HFFc6 (cell line): ENCODE measurements at regions not wholly inside any gene's neighbourhood (a gene's known extent, or its start where the extent isn't known, plus 50 kb on each side); places are given as distances from the start of the nearest gene placed in this dataset.

Source experiments
- DNase-seq: peaks from one replicate; pipeline ENCODE4 v3.0.0-alpha.2; 2018
- H3K27ac Mint-ChIP-seq: 2 replicates; pipeline ENCODE4 v1.8.0; 2020; ENCODE audit warnings: mild to moderate bottlenecking, mixed read lengths
- H3K27me3 Mint-ChIP-seq: 2 replicates; pipeline ENCODE4 v1.8.0; 2021; ENCODE audit warnings: mild to moderate bottlenecking, moderate library complexity, mixed read lengths; ENCODE audit not compliant: insufficient read depth
- H3K36me3 Mint-ChIP-seq: 2 replicates; pipeline ENCODE4 v1.8.0; 2021; ENCODE audit warnings: low read depth, mixed read lengths
- H3K4me1 Mint-ChIP-seq: 2 replicates; pipeline ENCODE4 v1.8.0; 2020; ENCODE audit warnings: low read depth, mixed read lengths
- H3K4me3 Mint-ChIP-seq: 2 replicates; pipeline ENCODE4 v1.8.0; 2020; ENCODE audit warnings: mild to moderate bottlenecking, moderate library complexity, mixed read lengths
- H3K9me3 Mint-ChIP-seq: 2 replicates; pipeline ENCODE4 v1.8.0; 2020; ENCODE audit warnings: mild to moderate bottlenecking, mixed read lengths
- TF ChIP-seq, protein P1 (sequence below): fragments of 200-600 bp; sonication (generic); IDR thresholded peaks from 2 replicates; pipeline ENCODE4 v1.5.0; 2021; ENCODE audit warnings: antibody characterized with exemption, mild to moderate bottlenecking

DNA sequence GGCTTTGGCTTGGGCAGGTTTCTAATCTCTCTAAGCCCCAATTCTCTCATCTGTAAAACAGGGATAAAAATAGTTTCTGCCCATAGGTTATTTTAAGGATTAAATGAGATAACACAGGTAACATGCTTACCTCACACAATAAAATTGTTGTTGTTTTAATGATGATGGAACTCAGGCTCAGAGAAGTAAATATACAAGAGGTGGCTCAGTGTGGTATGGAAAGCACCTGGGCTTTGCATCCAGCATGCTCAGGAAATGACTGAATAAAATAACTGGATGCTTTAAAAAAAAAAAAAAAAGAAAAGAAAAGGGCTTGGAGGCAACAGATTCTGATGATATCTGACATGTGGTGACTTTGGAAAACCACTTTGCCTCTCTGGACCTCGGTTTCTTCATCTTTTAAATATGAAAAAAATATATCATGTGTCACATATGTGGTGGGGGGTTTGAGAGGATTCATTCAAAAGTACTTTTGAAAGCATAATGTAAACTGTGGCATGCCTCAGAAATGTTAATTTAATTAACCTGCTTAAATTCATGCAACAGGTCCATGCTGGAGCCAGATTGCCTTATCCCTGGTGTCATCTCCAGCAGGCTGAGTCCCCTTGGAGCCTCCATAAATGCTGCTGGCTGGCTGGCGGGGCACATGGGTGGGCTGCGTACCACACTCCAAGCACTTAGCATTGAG is 112.8 kb upstream of the CDC42EP3 start:
- H3K27me3 Mint-ChIP-seq: peaks cover 3% of the 10 kb centered on the region; the same call in 1 of the 2 replicates
- H3K4me3 Mint-ChIP-seq: no peak overlapping the region
- no peak for DNase-seq
- peaks cover 81% of the 10 kb centered on the region for H3K4me1 Mint-ChIP-seq
- peaks cover 22% of the 10 kb centered on the region for H3K9me3 Mint-ChIP-seq
- TF ChIP-seq, protein P1, sequence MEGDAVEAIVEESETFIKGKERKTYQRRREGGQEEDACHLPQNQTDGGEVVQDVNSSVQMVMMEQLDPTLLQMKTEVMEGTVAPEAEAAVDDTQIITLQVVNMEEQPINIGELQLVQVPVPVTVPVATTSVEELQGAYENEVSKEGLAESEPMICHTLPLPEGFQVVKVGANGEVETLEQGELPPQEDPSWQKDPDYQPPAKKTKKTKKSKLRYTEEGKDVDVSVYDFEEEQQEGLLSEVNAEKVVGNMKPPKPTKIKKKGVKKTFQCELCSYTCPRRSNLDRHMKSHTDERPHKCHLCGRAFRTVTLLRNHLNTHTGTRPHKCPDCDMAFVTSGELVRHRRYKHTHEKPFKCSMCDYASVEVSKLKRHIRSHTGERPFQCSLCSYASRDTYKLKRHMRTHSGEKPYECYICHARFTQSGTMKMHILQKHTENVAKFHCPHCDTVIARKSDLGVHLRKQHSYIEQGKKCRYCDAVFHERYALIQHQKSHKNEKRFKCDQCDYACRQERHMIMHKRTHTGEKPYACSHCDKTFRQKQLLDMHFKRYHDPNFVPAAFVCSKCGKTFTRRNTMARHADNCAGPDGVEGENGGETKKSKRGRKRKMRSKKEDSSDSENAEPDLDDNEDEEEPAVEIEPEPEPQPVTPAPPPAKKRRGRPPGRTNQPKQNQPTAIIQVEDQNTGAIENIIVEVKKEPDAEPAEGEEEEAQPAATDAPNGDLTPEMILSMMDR: no peak
- no peak overlapping the region for H3K27ac Mint-ChIP-seq
- peaks cover 28% of the 10 kb centered on the region for H3K36me3 Mint-ChIP-seq

DNA sequence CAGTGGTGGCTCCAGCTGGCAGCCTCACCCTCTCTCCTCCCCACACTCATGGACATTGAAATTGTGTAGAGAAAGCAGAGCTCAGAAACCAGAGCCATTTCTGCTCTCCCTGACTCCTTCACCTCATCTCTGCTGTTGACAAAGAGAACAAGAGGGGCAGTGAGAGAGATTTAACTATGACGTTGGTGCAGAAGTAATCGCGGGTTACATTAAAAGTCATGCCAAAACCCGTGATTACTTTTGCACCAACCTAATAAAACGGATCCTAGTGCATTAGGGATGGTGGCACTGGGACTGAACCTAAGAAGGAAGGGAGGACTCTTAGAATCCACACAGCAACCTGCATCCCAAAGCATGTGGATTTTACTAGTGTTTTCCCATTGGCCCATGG is 113.3 kb upstream of the CDC42EP3 start:
- peaks cover 3% of the 10 kb centered on the region; the same call in 1 of the 2 replicates for H3K27me3 Mint-ChIP-seq

DNA sequence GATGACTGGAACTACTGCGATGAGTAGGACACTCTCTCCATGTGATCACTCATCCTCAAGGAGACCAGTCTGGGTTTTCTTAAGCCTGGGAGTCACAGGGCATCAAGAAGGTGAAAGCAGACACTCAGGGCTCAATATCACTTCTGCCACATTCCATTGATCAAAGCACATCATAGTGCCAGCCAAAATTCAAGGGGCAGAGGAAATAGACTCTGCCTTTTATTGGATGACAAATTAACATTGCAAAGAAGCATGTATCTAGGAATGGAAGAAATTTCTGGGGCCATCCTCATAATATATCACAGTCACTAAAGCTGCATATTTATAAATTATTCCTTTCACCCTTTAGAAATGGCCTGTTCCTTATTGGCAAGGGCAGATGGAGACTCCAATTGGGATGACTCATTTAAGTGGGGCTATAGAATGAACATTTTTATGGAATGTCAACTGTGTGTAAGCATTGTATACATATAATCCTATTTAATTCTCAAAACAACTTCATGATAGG is 114.8 kb upstream of the CDC42EP3 start:
- Mint-ChIP-seq H3K4me1 (peaks cover 80% of the 10 kb centered on the region), H3K27me3 (peaks cover 3% of the 10 kb centered on the region; the same call in 1 of the 2 replicates), H3K9me3 (peaks cover 29% of the 10 kb centered on the region), H3K4me3 (no peak overlapping the region), H3K36me3 (peaks cover 36% of the 10 kb centered on the region), H3K27ac (0 out of 2 replicates have a peak overlapping the region, but pooled peaks have one; percentile 7)
- DNase-seq: no peak
- TF ChIP-seq, protein P1: no peak

More for the DNA sequence above, 113.3 kb upstream of the CDC42EP3 start:
- Mint-ChIP-seq H3K9me3 (peaks cover 28% of the 10 kb centered on the region), H3K27ac (no peak overlapping the region), H3K4me1 (peaks cover 80% of the 10 kb centered on the region), H3K4me3 (no peak overlapping the region), H3K36me3 (peaks cover 33% of the 10 kb centered on the region)
- TF ChIP-seq, protein P1: no peak
- no peak for DNase-seq

DNA sequence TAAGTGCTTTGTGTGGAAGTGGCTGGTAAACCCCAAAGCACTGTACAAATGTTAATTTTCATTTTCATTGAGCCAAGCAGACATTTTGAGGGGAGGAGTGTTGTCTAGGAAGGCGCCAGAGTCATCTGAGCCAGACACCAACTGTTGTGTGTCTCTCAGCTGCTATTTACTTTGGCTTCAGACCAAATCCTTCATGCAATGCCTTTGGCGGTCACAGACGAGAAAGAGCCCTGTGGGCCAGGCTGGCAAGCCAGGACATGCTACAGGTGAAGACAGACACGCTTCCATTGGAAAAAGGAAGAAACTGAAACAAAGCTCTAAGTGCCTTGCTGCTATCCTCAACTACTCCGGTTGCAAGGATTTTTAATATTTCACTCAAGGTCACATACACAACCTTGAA is 115.4 kb upstream of the CDC42EP3 start:
- Mint-ChIP-seq H3K4me3 (no peak overlapping the region), H3K36me3 (peaks cover 36% of the 10 kb centered on the region), H3K27ac (no peak overlapping the region), H3K4me1 (peaks cover 80% of the 10 kb centered on the region), H3K27me3 (peaks cover 3% of the 10 kb centered on the region; the same call in 1 of the 2 replicates), H3K9me3 (peaks cover 29% of the 10 kb centered on the region)
- TF ChIP-seq, protein P1: no peak
- DNase-seq: no peak

DNA sequence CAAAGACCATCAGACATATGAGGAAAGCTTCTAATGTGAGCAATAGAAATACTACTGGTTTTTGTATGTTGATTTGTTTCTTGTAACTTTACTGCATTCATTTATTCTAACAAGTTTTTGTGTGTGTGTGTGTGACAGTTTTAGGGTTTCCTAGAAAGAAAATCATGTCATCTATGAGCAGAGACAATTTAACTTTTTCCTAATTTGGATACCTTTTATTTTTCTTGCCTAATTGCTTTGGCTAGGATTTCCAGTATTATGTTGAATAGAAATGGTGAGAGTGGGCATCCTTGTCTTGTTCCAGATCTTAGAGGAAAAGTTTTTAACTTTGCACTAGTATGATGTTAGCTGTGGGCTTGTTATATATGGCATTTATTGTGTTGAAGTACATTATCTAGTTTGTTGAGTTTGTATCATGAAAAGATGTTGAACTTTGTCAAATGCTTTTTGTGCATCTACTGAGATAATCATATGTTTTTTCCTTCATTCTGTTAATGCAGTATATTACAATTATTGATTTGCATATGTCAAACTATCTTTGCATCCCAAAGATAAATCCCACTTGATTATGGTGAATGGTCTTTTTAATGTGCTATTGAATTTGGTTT is 117.3 kb upstream of the CDC42EP3 start:
- DNase-seq: no peak
- Mint-ChIP-seq H3K36me3 (peaks cover 45% of the 10 kb centered on the region), H3K4me3 (no peak overlapping the region), H3K27me3 (peaks cover 3% of the 10 kb centered on the region), H3K4me1 (peaks cover 77% of the 10 kb centered on the region), H3K27ac (no peak overlapping the region), H3K9me3 (peaks cover 29% of the 10 kb centered on the region)
- TF ChIP-seq, protein P1: no peak
